KBM-7 (cell line): ENCODE measurements at regions not wholly inside any gene's neighbourhood (a gene's known extent, or its start where the extent isn't known, plus 50 kb on each side); places are given as distances from the start of the nearest gene placed in this dataset.
"Not testable (repeated sequence)": the region's sequence is repeated elsewhere in the genome, so short reads cannot be mapped to it uniquely, and the experiment has no call there.

Experiments used
- DNase-seq: peaks from one replicate; pipeline ENCODE4 v3.0.0-alpha.2; 2015
- in situ Hi-C: fragments of 300-500 bp; cut with MboI; formaldehyde crosslinking; loops from 2 replicates; pipeline ENCODE4 v1.14.3; 2020; ENCODE audit warnings: low sequenced_read_pairs, low pct_unique_long_range_greater_than_20kb, mixed read lengths

DNA sequence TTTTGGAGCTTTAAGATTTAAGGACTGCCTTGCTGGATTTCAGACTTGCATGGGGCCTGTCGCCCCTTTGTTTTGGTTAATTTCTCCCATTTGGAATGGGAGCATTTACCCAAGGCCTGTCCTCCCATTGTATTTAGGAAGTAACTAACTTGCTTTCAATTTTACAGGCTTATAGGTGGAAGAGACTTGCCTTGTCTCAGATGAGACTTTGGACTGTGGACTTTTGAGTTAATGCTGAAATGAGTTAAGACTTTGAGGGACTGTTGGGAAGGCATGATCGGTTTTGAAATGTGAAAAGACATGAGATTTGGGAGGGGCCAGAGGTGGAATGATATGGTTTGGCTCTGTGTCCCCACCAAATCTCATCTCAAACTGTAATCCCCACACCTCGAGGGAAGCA lies 56.5 kb upstream of the TNFSF10 start:
- in situ Hi-C loops, DNase-seq: not testable (repeated sequence)

DNA sequence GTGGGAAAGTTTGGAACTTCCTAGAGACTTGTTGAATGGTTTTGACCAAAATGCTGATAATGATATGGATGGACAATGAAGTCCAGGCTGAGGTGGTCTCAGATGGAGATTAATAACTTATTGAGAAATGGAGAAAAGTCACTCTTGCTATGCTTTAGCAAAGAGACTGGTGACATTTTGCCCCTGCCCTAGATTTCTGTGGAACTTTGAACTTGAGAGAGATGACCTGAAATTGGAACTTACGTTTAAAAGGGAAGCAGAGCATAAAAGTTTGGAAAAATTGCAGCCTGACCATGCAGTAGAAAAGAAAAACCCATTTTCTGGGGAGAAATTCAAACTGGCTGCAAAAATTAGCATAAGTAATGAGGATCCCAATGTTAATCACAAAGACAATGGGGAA lies 55.5 kb upstream of the TNFSF10 start:
- DNase-seq, in situ Hi-C loops: not testable (repeated sequence)

GRCh38 chr3:172577987-172578570 lies 54.8 kb upstream of the TNFSF10 start:
- in situ Hi-C loops: no loop called here
- DNase-seq: peak; percentile 65

- DNase-seq: no peak
- in situ Hi-C loops: no loop called here
These were observed 52.1 kb upstream of the TNFSF10 start for GRCh38 chr3:172575375-172575774.

DNA sequence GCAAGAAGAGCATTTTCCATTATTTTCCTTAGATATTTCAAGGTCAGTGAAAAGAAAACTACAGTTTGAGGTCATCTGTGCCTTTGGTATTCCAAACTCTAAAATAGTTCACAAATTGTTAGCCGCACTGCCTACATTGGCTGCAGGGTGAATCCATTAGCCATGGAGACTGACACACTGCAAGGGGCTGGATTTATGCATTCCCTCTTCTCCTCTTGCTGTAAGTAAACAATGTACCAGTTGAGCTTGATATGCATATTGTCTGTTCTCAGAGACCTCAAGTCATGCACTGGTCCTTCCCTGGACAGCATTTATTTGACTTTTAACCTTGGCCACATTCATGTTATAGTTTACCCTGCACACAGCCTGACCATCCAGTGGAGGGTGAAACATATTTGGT lies 50.2 kb upstream of the TNFSF10 start:
- no peak for DNase-seq
- in situ Hi-C loops: no loop called here
